Esophagus muscularis mucosa (tissue), 3 donors: ENCODE measurements at regions not wholly inside any gene's neighbourhood (a gene's known extent, or its start where the extent isn't known, plus 50 kb on each side); places are given as distances from the start of the nearest gene placed in this dataset.

ENCODE experiments used
- CTCF ChIP-seq, 3 experiments: fragments of 200-600 bp in 2 of 3; fragments of 450-650 bp in 1 of 3; sonication (generic) in 2 of 3; IDR thresholded peaks; one replicate each; pipeline ENCODE4 v1.5.1; 2017 to 2019; ENCODE audit warnings: antibody characterized with exemption in 3 of 3, mild to moderate bottlenecking in 2 of 3, moderate library complexity in 1 of 3
- POLR2A ChIP-seq: fragments of 450-650 bp; IDR thresholded peaks from one replicate; pipeline ENCODE4 v1.6.1; 2017; ENCODE audit warnings: antibody characterized with exemption, moderate library complexity, mild to moderate bottlenecking, low read depth
- POLR2AphosphoS5 ChIP-seq, 2 donors: sonication (generic); formaldehyde crosslinking; IDR thresholded peaks; one replicate each; pipeline ENCODE4 v1.6.1; 2017; ENCODE audit warnings: antibody characterized with exemption in 2 of 2

- no peak for TF ChIP-seq CTCF (IDR thresholded peaks at IDR 0.05)
- no peak for TF ChIP-seq POLR2A
- TF ChIP-seq POLR2AphosphoS5 (IDR thresholded peaks at IDR 0.05): no peak
Measured at GRCh38 chr21:24050231-24050630, 1557.0 kb downstream of the MRPL39 start.
